Endodermal cell (in vitro differentiated cells): ENCODE measurements at regions not wholly inside any gene's neighbourhood (a gene's known extent, or its start where the extent isn't known, plus 50 kb on each side); places are given as distances from the start of the nearest gene placed in this dataset.
"Not testable (repeated sequence)": the region's sequence is repeated elsewhere in the genome, so short reads cannot be mapped to it uniquely, and the experiment has no call there.

Source experiments
- DNase-seq: peaks from one replicate; pipeline ENCODE4 v3.0.0-alpha.2; 2017
- H3K27ac ChIP-seq: 2 replicates; pipeline ENCODE4 v1.5.1; 2013; ENCODE audit warnings: mild to moderate bottlenecking, low read depth, low read length, moderate library complexity
- H3K27me3 ChIP-seq: 2 replicates; pipeline ENCODE4 v1.6.1; 2013; ENCODE audit warnings: mild to moderate bottlenecking, low read length, moderate library complexity; ENCODE audit not compliant: insufficient read depth, control insufficient read depth, poor library complexity, severe bottlenecking
- H3K36me3 ChIP-seq: 2 replicates; pipeline ENCODE4 v1.7.0; 2013; ENCODE audit warnings: mild to moderate bottlenecking, low read length, moderate library complexity; ENCODE audit not compliant: control insufficient read depth, insufficient read depth
- H3K4me1 ChIP-seq: one replicate; pipeline ENCODE4 v1.7.0; 2013; ENCODE audit warnings: low read length; ENCODE audit not compliant: control insufficient read depth, insufficient read depth
- H3K4me3 ChIP-seq: 2 replicates; pipeline ENCODE4 v1.5.1; 2013; ENCODE audit warnings: mild to moderate bottlenecking, low read length, moderate library complexity
- H3K9ac ChIP-seq: 2 replicates; pipeline ENCODE4 v1.6.1; 2013; ENCODE audit warnings: mild to moderate bottlenecking, low read length, moderate library complexity; ENCODE audit not compliant: poor library complexity, severe bottlenecking; ENCODE audit errors: extremely low read depth
- H3K9me3 ChIP-seq: 2 replicates; pipeline ENCODE4 v1.6.1; 2013; ENCODE audit warnings: mild to moderate bottlenecking, low read length, moderate library complexity; ENCODE audit not compliant: control insufficient read depth
- H3K27ac Mint-ChIP-seq: 2 replicates; pipeline ENCODE4 v1.8.0; 2020; ENCODE audit warnings: mixed read lengths
- H3K27me3 Mint-ChIP-seq: 2 replicates; pipeline ENCODE4 v1.8.0; 2021; ENCODE audit warnings: mild to moderate bottlenecking, mixed read lengths; ENCODE audit not compliant: insufficient read depth
- H3K36me3 Mint-ChIP-seq: 2 replicates; pipeline ENCODE4 v1.8.0; 2020; ENCODE audit warnings: low read depth, mixed read lengths
- H3K4me1 Mint-ChIP-seq: 2 replicates; pipeline ENCODE4 v1.8.0; 2020; ENCODE audit warnings: mixed read lengths
- H3K4me3 Mint-ChIP-seq: 2 replicates; pipeline ENCODE4 v1.8.0; 2020; ENCODE audit warnings: mild to moderate bottlenecking, moderate library complexity, mixed read lengths
- H3K9me3 Mint-ChIP-seq: 2 replicates; pipeline ENCODE4 v1.8.0; 2020; ENCODE audit warnings: mild to moderate bottlenecking, mixed read lengths
- CTCF ChIP-seq: fragments of 200-600 bp; sonication (generic); conservative IDR thresholded peaks from 2 replicates; pipeline ENCODE4 v1.5.0; 2021; ENCODE audit warnings: antibody characterized with exemption, mild to moderate bottlenecking
- WGBS, 2 experiments: methylation state at CpG; one replicate each; pipeline versions ENCODE4 v1.1.5 to v1.1.7; 2013; ENCODE audit warnings: missing lambda C conversion rate in 2 of 2, mixed read lengths in 1 of 2; ENCODE audit not compliant: insufficient coverage in 1 of 2, insufficient read length in 1 of 2; 5-methylcytosine and 5-hydroxymethylcytosine counted together

DNA sequence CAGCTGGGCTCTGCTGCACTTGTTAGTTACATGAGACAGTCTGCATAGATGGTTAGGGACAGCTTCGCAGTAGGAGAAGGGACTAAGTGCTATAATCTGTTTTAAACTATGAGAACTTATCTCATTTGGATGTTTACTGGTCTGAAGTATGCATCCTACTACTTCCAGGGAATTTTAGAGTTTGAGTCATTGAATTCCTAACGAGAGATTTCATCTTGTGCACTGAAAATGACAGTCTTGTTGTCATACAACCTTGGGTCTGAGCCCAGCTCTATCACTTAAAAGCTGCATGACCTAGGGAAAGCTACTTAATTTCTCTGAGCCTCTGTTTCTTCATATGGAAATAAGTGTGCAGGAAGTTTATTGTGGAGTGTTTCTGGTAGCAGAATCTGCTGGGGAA is 78.4 kb downstream of the TRIM43 start:
- Mint-ChIP-seq H3K36me3 (no peaks in the 10 kb centered on the region), H3K4me3 (no peak overlapping the region), H3K27me3 (peaks cover 50% of the 10 kb centered on the region), H3K9me3 (no peaks in the 10 kb centered on the region), H3K4me1 (no peaks in the 10 kb centered on the region), H3K27ac (no peak overlapping the region)
- no peaks in the 10 kb centered on the region for H3K4me1 ChIP-seq
- H3K9me3 ChIP-seq = no peaks in the 10 kb centered on the region
- no peak overlapping the region for H3K9ac ChIP-seq
- no peak for DNase-seq
- TF ChIP-seq CTCF = no peak
- WGBS, 2 experiments = 72 to 100% methylated on average over 2 of the region's 2 CpGs
- H3K36me3 ChIP-seq = no peaks in the 10 kb centered on the region
- H3K4me3 ChIP-seq = no peak overlapping the region
- H3K27ac ChIP-seq = no peak overlapping the region
- no peaks in the 10 kb centered on the region for H3K27me3 ChIP-seq

- H3K27ac Mint-ChIP-seq = no peak overlapping the region
- no peaks in the 10 kb centered on the region for H3K9me3 Mint-ChIP-seq
- TF ChIP-seq CTCF = no peak
- no peak overlapping the region for H3K4me3 ChIP-seq
- H3K9ac ChIP-seq = no peak overlapping the region
- no peaks in the 10 kb centered on the region for H3K36me3 Mint-ChIP-seq
- H3K27me3 Mint-ChIP-seq = peaks cover 53% of the 10 kb centered on the region
- H3K4me3 Mint-ChIP-seq = no peak overlapping the region
- H3K27ac ChIP-seq = no peak overlapping the region
- DNase-seq = no peak
- no peaks in the 10 kb centered on the region for H3K36me3 ChIP-seq
- H3K4me1 Mint-ChIP-seq = no peaks in the 10 kb centered on the region
- H3K27me3 ChIP-seq = no peaks in the 10 kb centered on the region
- no peaks in the 10 kb centered on the region for H3K4me1 ChIP-seq
- H3K9me3 ChIP-seq = no peaks in the 10 kb centered on the region
- WGBS, 2 experiments = 64 to 88% methylated on average over 2 of the region's 2 CpGs
Measured at GRCh38 chr2:95670686-95671085, 78.9 kb downstream of the TRIM43 start.

GRCh38 chr2:95671171-95671570 is 79.4 kb downstream of the TRIM43 start:
- 76 to 83% methylated on average over 1 to 4 of the region's 4 CpGs for WGBS, 2 experiments
- not testable (repeated sequence) for H3K27ac Mint-ChIP-seq, H3K36me3 ChIP-seq, H3K27me3 ChIP-seq, H3K36me3 Mint-ChIP-seq, H3K4me3 Mint-ChIP-seq, H3K9me3 ChIP-seq, H3K4me1 Mint-ChIP-seq, DNase-seq, H3K27ac ChIP-seq, H3K4me1 ChIP-seq, H3K9me3 Mint-ChIP-seq, H3K9ac ChIP-seq, H3K4me3 ChIP-seq
- peaks cover 56% of the 10 kb centered on the region for H3K27me3 Mint-ChIP-seq

- H3K4me1 Mint-ChIP-seq, H3K36me3 Mint-ChIP-seq, H3K9me3 ChIP-seq, H3K4me3 ChIP-seq, H3K9ac ChIP-seq, DNase-seq, H3K36me3 ChIP-seq, H3K27me3 ChIP-seq, H3K4me1 ChIP-seq, H3K27ac ChIP-seq, H3K27ac Mint-ChIP-seq, H3K4me3 Mint-ChIP-seq, H3K9me3 Mint-ChIP-seq: not testable (repeated sequence)
- H3K27me3 Mint-ChIP-seq = peaks cover 58% of the 10 kb centered on the region
- WGBS, 2 experiments = 90% methylated on average over 1 of the region's 1 CpG; no CpG with 5 or more reads in 1 of the 2 experiments
Measured at GRCh38 chr2:95671992-95672391, 80.2 kb downstream of the TRIM43 start.

DNA sequence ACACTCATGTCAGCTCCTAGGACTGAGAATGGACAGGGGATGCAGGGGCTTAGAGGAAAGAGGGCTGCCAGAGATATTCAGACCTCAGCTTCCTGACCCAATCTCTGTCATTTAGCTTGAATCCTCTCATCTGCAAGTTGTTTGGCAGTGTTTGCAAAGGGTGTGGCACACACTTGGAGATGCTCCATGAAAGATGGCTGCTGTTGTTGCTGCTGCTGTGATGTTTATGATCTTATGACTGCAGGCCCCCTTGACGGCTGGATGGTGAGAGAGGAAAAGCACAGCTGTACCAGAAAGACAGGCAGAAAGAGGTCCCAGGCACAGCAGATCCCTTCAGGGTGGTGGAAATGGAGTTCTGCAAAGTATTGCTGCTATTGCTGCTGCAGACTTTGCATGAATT is 80.7 kb downstream of the TRIM43 start:
- H3K27ac Mint-ChIP-seq, H3K36me3 ChIP-seq, H3K4me1 Mint-ChIP-seq, H3K9ac ChIP-seq, H3K27ac ChIP-seq, H3K4me1 ChIP-seq, H3K27me3 ChIP-seq, H3K9me3 Mint-ChIP-seq, H3K4me3 Mint-ChIP-seq, H3K36me3 Mint-ChIP-seq, H3K4me3 ChIP-seq, H3K9me3 ChIP-seq, DNase-seq: not testable (repeated sequence)
- peaks cover 57% of the 10 kb centered on the region for H3K27me3 Mint-ChIP-seq
- 64 to 100% methylated on average over 1 of the region's 1 CpG for WGBS, 2 experiments
